Activated B cell treated with CpG ODN at 0.5 μM for 24 hours (primary cell): ENCODE measurements at regions not wholly inside any gene's neighbourhood (a gene's known extent, or its start where the extent isn't known, plus 50 kb on each side); places are given as distances from the start of the nearest gene placed in this dataset.

Experiments used
- ATAC-seq: fragments of 200-7000 bp; cut with Tn5 transposase; one replicate; pipeline ENCODE4 v1.10.0; 2021; ENCODE audit warnings: low read depth, mild to moderate bottlenecking, moderate library complexity
- CTCF ChIA-PET: fragments of 350-600 bp; sonication (Branson Sonifier 250); formaldehyde crosslinking; loops from one replicate; lab custom pipeline; 2021; ENCODE audit warnings: antibody characterized with exemption; lab: Charles Lee
- POLR2A ChIA-PET: fragments of 350-600 bp; sonication (Branson Sonifier 250); formaldehyde crosslinking; loops from one replicate; lab custom pipeline; 2021; ENCODE audit warnings: antibody characterized with exemption; lab: Charles Lee
- DNase-seq: peaks from one replicate; pipeline ENCODE4 v3.0.0; 2022
- H3K27ac Mint-ChIP-seq: one replicate; pipeline ENCODE4 v1.8.0; 2020; ENCODE audit warnings: mixed read lengths
- H3K27me3 Mint-ChIP-seq: one replicate; pipeline ENCODE4 v1.8.0; 2021; ENCODE audit warnings: mixed read lengths
- H3K36me3 Mint-ChIP-seq: one replicate; pipeline ENCODE4 v1.8.0; 2021; ENCODE audit warnings: low read depth, mixed read lengths
- H3K4me1 Mint-ChIP-seq: one replicate; pipeline ENCODE4 v1.8.0; 2021; ENCODE audit warnings: mixed read lengths
- H3K4me3 Mint-ChIP-seq: one replicate; pipeline ENCODE4 v1.8.0; 2020; ENCODE audit warnings: mild to moderate bottlenecking, mixed read lengths
- H3K9me3 Mint-ChIP-seq: one replicate; pipeline ENCODE4 v1.8.0; 2020; ENCODE audit warnings: mixed read lengths
- CTCF ChIP-seq: fragments of 200-600 bp; IDR thresholded peaks from one replicate; pipeline ENCODE4 v1.8.0; 2022; ENCODE audit warnings: antibody characterized with exemption, mild to moderate bottlenecking
- intact Hi-C: fragments of 100-400 bp; cut with micrococcal nuclease; formaldehyde crosslinking; loops from one replicate; pipeline ENCODE4 v1.15.1; 2024

- ATAC-seq (no peak), DNase-seq (no peak)
- H3K27me3 Mint-ChIP-seq: no peaks in the 10 kb centered on the region
- no peak overlapping the region for H3K27ac Mint-ChIP-seq
- H3K9me3 Mint-ChIP-seq: no peaks in the 10 kb centered on the region
- H3K36me3 Mint-ChIP-seq: no peaks in the 10 kb centered on the region
- ChIA-PET CTCF (no interaction called here), POLR2A (no interaction called here)
- TF ChIP-seq CTCF: no peak
- no peaks in the 10 kb centered on the region for H3K4me1 Mint-ChIP-seq
- intact Hi-C loops: no loop called here
- H3K4me3 Mint-ChIP-seq: no peak overlapping the region
Observed at GRCh38 chr18:33870059-33870458, 292.0 kb downstream of the ASXL3 start.

GRCh38 chr18:33866386-33866785 is 288.4 kb downstream of the ASXL3 start:
- H3K4me1 Mint-ChIP-seq: no peaks in the 10 kb centered on the region
- TF ChIP-seq CTCF: no peak
- intact Hi-C loops: no loop called here
- H3K27ac Mint-ChIP-seq: no peak overlapping the region
- no peak for ATAC-seq
- no peak overlapping the region for H3K4me3 Mint-ChIP-seq
- no peak for DNase-seq
- no peaks in the 10 kb centered on the region for H3K27me3 Mint-ChIP-seq
- H3K9me3 Mint-ChIP-seq: peaks cover 7% of the 10 kb centered on the region
- no peaks in the 10 kb centered on the region for H3K36me3 Mint-ChIP-seq
- POLR2A ChIA-PET: no interaction called here
- CTCF ChIA-PET: no interaction called here

- Mint-ChIP-seq H3K27ac (no peak overlapping the region), H3K27me3 (no peaks in the 10 kb centered on the region), H3K4me1 (no peaks in the 10 kb centered on the region), H3K4me3 (no peak overlapping the region), H3K9me3 (peaks cover 7% of the 10 kb centered on the region), H3K36me3 (no peaks in the 10 kb centered on the region)
- ATAC-seq (no peak), DNase-seq (no peak)
- ChIA-PET CTCF (no interaction called here), POLR2A (no interaction called here)
- no peak for TF ChIP-seq CTCF
- intact Hi-C loops: no loop called here
Observed at GRCh38 chr18:33863912-33864311, 285.9 kb downstream of the ASXL3 start.

GRCh38 chr18:33854827-33855139 is 276.8 kb downstream of the ASXL3 start:
- no peaks in the 10 kb centered on the region for H3K4me1 Mint-ChIP-seq
- no peak overlapping the region for H3K27ac Mint-ChIP-seq
- H3K27me3 Mint-ChIP-seq: no peaks in the 10 kb centered on the region
- intact Hi-C loops: no loop called here
- DNase-seq (no peak), ATAC-seq (no peak)
- no peaks in the 10 kb centered on the region for H3K9me3 Mint-ChIP-seq
- H3K36me3 Mint-ChIP-seq: no peaks in the 10 kb centered on the region
- TF ChIP-seq CTCF: no peak
- ChIA-PET CTCF (no interaction called here), POLR2A (no interaction called here)
- H3K4me3 Mint-ChIP-seq: no peak overlapping the region

GRCh38 chr18:33854086-33854826 is 276.2 kb downstream of the ASXL3 start:
- intact Hi-C loops: no loop called here
- ChIA-PET POLR2A (no interaction called here), CTCF (no interaction called here)
- Mint-ChIP-seq H3K9me3 (no peaks in the 10 kb centered on the region), H3K27ac (no peak overlapping the region), H3K4me1 (no peaks in the 10 kb centered on the region), H3K36me3 (no peaks in the 10 kb centered on the region), H3K27me3 (no peaks in the 10 kb centered on the region), H3K4me3 (no peak overlapping the region)
- DNase-seq: no peak
- TF ChIP-seq CTCF: no peak
- no peak for ATAC-seq
